ENCODE measurements at regions not wholly inside any gene's neighbourhood (a gene's known extent, or its start where the extent isn't known, plus 50 kb on each side); places are given as distances from the start of the nearest gene placed in this dataset.

DNA sequence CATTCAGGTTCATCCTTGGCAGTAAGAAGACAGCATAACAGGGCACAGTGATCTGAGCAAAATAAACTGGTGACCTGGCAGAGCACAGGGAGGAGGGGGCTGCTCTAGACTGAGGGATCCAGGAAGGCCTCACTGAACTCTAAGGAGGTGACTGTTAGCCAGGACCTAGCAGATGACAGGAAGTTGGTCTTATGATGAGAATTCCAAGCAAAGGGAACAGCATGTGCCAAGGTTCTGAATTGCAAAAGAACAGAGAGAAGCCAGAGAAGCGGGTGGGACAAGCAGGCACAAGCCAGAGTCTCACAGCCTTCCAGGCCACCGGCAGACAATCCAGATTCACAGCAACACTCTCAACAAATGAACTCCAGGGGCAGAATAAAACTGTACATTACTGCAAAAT, 152.7 kb upstream of the PTPRM start:
- H3K27me3 ChIP-seq (replicated peaks in 1 of 2; ENCODE audit: control insufficient read depth in 2 of 2, insufficient read depth in 2 of 2, low read length in 1 of 2), result no peaks in the 10 kb centered on the region
- H4K20me1 ChIP-seq (ENCODE audit: control insufficient read depth, insufficient read depth), result no peaks in the 10 kb centered on the region
- H3K9me3 ChIP-seq (replicated peaks; ENCODE audit: control insufficient read depth, insufficient read depth, low read length), result no peaks in the 10 kb centered on the region; the same call in 2 of the 3 replicates
- H3K79me2 ChIP-seq (ENCODE audit: control insufficient read depth, insufficient read depth, low read length), result no peaks in the 10 kb centered on the region
- TF ChIP-seq TBL1XR1 (IDR thresholded peaks at IDR 0.05; ENCODE audit: low read depth, low read length), result no peak
- no peak for TF ChIP-seq NFIC (IDR thresholded peaks at IDR 0.05; ENCODE audit: low read depth, low read length)
- no peak for TF ChIP-seq SPI1 (IDR thresholded peaks at IDR 0.05; ENCODE audit: borderline replicate concordance, insufficient read depth, low read depth, low read length)
- ATAC-seq (no peak), DNase-seq (ENCODE audit: low read depth, low spot score) (no peak), FAIRE-seq (no peak)
- H3K9ac ChIP-seq (ENCODE audit: control insufficient read depth, insufficient read depth, low read length), result no peak overlapping the region
- no peaks in the 10 kb centered on the region for H3K4me1 ChIP-seq (ENCODE audit: control insufficient read depth, insufficient read depth, low read length)
- no TSS peak for BruUV-seq (replicated peaks)
- intact Hi-C loops (cut with micrococcal nuclease; ENCODE audit: unreplicated experiment) (no loop called here), in situ Hi-C loops (cut with MboI) (no loop called here)
- POLR2A ChIA-PET, result no interaction called here
- no peak overlapping the region for H3K27ac ChIP-seq (ENCODE audit: control insufficient read depth, insufficient read depth)
- no peaks in the 10 kb centered on the region for H3K36me3 ChIP-seq (ENCODE audit: control insufficient read depth in 2 of 2, insufficient read depth in 2 of 2, low read length in 1 of 2)
- RAD21 ChIA-PET (ENCODE audit: unreplicated experiment), result no interaction called here
- H2AFZ ChIP-seq (ENCODE audit: control insufficient read depth, low read depth, low read length), result no peak overlapping the region
- SMC1A ChIA-PET (ENCODE audit: uncharacterized antibody, unreplicated experiment), result no interaction called here
- 3% methylated on average over 2 of the region's 2 CpGs for WGBS (ENCODE audit: insufficient coverage, insufficient replicate concordance, low lambda C conversion rate, missing lambda C conversion rate)
- CTCF ChIA-PET, result no interaction called here
- H3K4me3 ChIP-seq, result no peak overlapping the region
- no peak overlapping the region for H3K4me2 ChIP-seq (ENCODE audit: control insufficient read depth, insufficient read depth)

DNA sequence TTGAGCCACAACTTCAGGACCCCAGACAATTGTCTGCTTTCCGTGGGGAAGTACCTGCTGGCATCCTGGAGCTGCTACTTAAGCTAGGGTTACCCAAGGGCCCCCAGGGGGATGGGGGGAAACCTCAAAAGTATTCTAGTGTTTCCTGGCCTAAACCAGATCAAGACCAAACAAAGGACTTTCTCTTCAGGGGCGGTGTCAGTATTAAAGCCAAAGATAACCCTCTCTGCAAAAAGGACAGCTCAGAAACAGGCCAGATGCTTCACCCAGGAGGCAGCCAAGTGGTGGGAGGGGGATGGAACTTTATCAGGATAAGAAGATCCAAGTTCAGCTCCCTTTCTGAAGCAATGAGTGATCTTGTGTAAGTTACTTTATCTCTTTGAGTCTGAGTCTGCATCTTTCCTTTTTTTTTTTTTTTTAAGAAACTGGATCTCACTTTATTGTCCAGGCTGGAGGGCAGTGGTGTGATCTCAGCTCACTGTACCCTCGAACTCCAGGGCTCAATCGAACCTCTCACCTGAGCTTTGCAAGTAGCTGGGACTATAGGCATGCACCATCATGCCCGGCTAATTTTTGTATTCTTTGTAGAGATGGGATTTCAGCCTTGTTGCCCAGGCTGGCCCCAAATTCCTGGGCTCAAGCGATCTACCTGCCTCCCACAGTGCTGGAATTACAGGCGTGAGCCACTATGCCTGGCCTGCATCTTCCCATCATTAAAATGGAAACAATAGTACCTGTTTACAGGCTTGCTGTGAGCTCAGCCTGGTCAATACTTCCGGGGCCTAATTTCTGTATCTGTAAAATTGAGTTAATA, 151.8 kb upstream of the PTPRM start:
- Histone ChIP-seq H3K79me2 (ENCODE audit: control insufficient read depth, insufficient read depth, low read length) (no peaks in the 10 kb centered on the region), H2AFZ (ENCODE audit: control insufficient read depth, low read depth, low read length) (no peak overlapping the region), H3K4me1 (ENCODE audit: control insufficient read depth, insufficient read depth, low read length) (no peaks in the 10 kb centered on the region), H3K27ac (ENCODE audit: control insufficient read depth, insufficient read depth) (no peak overlapping the region), H3K36me3 (ENCODE audit: control insufficient read depth in 2 of 2, insufficient read depth in 2 of 2, low read length in 1 of 2) (no peaks in the 10 kb centered on the region), H4K20me1 (ENCODE audit: control insufficient read depth, insufficient read depth) (no peaks in the 10 kb centered on the region), H3K9ac (ENCODE audit: control insufficient read depth, insufficient read depth, low read length) (no peak overlapping the region), H3K4me2 (ENCODE audit: control insufficient read depth, insufficient read depth) (no peak overlapping the region), H3K4me3 (no peak overlapping the region), H3K9me3 (replicated peaks; ENCODE audit: control insufficient read depth, insufficient read depth, low read length) (no peaks in the 10 kb centered on the region; the same call in 2 of the 3 replicates), H3K27me3 (replicated peaks in 1 of 2; ENCODE audit: control insufficient read depth in 2 of 2, insufficient read depth in 2 of 2, low read length in 1 of 2) (no peaks in the 10 kb centered on the region)
- SMC1A ChIA-PET (ENCODE audit: uncharacterized antibody, unreplicated experiment), result no interaction called here
- no peak for DNase-seq (ENCODE audit: low read depth, low spot score)
- RAD21 ChIA-PET (ENCODE audit: unreplicated experiment), result no interaction called here
- no peak for ATAC-seq
- in situ Hi-C loops (cut with MboI) (no loop called here), intact Hi-C loops (cut with micrococcal nuclease; ENCODE audit: unreplicated experiment) (no loop called here)
- FAIRE-seq, result no peak
- 13% methylated on average over 8 of the region's 8 CpGs for WGBS (ENCODE audit: insufficient coverage, insufficient replicate concordance, low lambda C conversion rate, missing lambda C conversion rate)
- CTCF ChIA-PET, result no interaction called here
- BruUV-seq (replicated peaks), result no TSS peak
- POLR2A ChIA-PET, result no interaction called here
- TF ChIP-seq MEF2A (IDR thresholded peaks at IDR 0.05; ENCODE audit: insufficient read depth, low read depth, low read length) (no peak), SMARCA5 (IDR thresholded peaks at IDR 0.05) (no peak), BMI1 (IDR thresholded peaks at IDR 0.05; ENCODE audit: borderline replicate concordance) (no peak), TBL1XR1 (IDR thresholded peaks at IDR 0.05; ENCODE audit: low read depth, low read length) (no peak), MTA2 (IDR thresholded peaks at IDR 0.05; ENCODE audit: low read depth) (no peak), SMC3 (IDR thresholded peaks at IDR 0.05; ENCODE audit: borderline replicate concordance, low read length) (no peak), ZZZ3 (IDR thresholded peaks at IDR 0.05; ENCODE audit: control insufficient read depth, insufficient read length, low read depth) (no peak), STAT1 (conservative IDR thresholded peaks at IDR 0.05) (no peak)
- TF ChIP-seq, protein P1, sequence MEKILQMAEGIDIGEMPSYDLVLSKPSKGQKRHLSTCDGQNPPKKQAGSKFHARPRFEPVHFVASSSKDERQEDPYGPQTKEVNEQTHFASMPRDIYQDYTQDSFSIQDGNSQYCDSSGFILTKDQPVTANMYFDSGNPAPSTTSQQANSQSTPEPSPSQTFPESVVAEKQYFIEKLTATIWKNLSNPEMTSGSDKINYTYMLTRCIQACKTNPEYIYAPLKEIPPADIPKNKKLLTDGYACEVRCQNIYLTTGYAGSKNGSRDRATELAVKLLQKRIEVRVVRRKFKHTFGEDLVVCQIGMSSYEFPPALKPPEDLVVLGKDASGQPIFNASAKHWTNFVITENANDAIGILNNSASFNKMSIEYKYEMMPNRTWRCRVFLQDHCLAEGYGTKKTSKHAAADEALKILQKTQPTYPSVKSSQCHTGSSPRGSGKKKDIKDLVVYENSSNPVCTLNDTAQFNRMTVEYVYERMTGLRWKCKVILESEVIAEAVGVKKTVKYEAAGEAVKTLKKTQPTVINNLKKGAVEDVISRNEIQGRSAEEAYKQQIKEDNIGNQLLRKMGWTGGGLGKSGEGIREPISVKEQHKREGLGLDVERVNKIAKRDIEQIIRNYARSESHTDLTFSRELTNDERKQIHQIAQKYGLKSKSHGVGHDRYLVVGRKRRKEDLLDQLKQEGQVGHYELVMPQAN (conservative IDR thresholded peaks at IDR 0.05), result no peak
- TF ChIP-seq, protein P2, sequence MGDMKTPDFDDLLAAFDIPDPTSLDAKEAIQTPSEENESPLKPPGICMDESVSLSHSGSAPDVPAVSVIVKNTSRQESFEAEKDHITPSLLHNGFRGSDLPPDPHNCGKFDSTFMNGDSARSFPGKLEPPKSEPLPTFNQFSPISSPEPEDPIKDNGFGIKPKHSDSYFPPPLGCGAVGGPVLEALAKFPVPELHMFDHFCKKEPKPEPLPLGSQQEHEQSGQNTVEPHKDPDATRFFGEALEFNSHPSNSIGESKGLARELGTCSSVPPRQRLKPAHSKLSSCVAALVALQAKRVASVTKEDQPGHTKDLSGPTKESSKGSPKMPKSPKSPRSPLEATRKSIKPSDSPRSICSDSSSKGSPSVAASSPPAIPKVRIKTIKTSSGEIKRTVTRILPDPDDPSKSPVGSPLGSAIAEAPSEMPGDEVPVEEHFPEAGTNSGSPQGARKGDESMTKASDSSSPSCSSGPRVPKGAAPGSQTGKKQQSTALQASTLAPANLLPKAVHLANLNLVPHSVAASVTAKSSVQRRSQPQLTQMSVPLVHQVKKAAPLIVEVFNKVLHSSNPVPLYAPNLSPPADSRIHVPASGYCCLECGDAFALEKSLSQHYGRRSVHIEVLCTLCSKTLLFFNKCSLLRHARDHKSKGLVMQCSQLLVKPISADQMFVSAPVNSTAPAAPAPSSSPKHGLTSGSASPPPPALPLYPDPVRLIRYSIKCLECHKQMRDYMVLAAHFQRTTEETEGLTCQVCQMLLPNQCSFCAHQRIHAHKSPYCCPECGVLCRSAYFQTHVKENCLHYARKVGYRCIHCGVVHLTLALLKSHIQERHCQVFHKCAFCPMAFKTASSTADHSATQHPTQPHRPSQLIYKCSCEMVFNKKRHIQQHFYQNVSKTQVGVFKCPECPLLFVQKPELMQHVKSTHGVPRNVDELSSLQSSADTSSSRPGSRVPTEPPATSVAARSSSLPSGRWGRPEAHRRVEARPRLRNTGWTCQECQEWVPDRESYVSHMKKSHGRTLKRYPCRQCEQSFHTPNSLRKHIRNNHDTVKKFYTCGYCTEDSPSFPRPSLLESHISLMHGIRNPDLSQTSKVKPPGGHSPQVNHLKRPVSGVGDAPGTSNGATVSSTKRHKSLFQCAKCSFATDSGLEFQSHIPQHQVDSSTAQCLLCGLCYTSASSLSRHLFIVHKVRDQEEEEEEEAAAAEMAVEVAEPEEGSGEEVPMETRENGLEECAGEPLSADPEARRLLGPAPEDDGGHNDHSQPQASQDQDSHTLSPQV (IDR thresholded peaks at IDR 0.05), result no peak
